ENCODE measurements at regions not wholly inside any gene's neighbourhood (a gene's known extent, or its start where the extent isn't known, plus 50 kb on each side); places are given as distances from the start of the nearest gene placed in this dataset.

- Histone ChIP-seq H3K4me1 (no peaks in the 10 kb centered on the region), H3K4me3 (no peak overlapping the region), H3K27ac (no peak overlapping the region), H3K27me3 (no peaks in the 10 kb centered on the region), H3K9me3 (no peaks in the 10 kb centered on the region), H3K36me3 (no peaks in the 10 kb centered on the region)
- no peak for TF ChIP-seq CTCF (IDR thresholded peaks at IDR 0.05)
- no peak for DNase-seq (ENCODE audit: low spot score)
Observed at GRCh38 chr2:176628438-176628837, 359.2 kb downstream of the MTX2 start.

GRCh38 chr2:176633754-176634153 lies 364.5 kb downstream of the MTX2 start:
- DNase-seq (ENCODE audit: low spot score), result no peak
- Histone ChIP-seq H3K27ac (no peak overlapping the region), H3K27me3 (no peaks in the 10 kb centered on the region), H3K9me3 (no peaks in the 10 kb centered on the region), H3K36me3 (no peaks in the 10 kb centered on the region), H3K4me3 (no peak overlapping the region), H3K4me1 (no peaks in the 10 kb centered on the region)
- TF ChIP-seq CTCF (IDR thresholded peaks at IDR 0.05), result no peak

GRCh38 chr2:176636401-176636800 lies 367.2 kb downstream of the MTX2 start:
- no peak for TF ChIP-seq CTCF (IDR thresholded peaks at IDR 0.05)
- no peak overlapping the region for H3K27ac ChIP-seq
- no peak overlapping the region for H3K4me3 ChIP-seq
- H3K27me3 ChIP-seq, result no peaks in the 10 kb centered on the region
- no peaks in the 10 kb centered on the region for H3K4me1 ChIP-seq
- no peaks in the 10 kb centered on the region for H3K36me3 ChIP-seq
- DNase-seq (ENCODE audit: low spot score), result no peak
- no peaks in the 10 kb centered on the region for H3K9me3 ChIP-seq

GRCh38 chr2:176637142-176637485 lies 367.9 kb downstream of the MTX2 start:
- DNase-seq (ENCODE audit: low spot score), result no peak
- Histone ChIP-seq H3K27ac (peak overlapping the region in 1 of 2 donors; percentile 44), H3K4me1 (no peaks in the 10 kb centered on the region), H3K36me3 (no peaks in the 10 kb centered on the region), H3K9me3 (no peaks in the 10 kb centered on the region), H3K27me3 (no peaks in the 10 kb centered on the region), H3K4me3 (peak overlapping the region; percentile 44 to 54)
- no peak for TF ChIP-seq CTCF (IDR thresholded peaks at IDR 0.05)

GRCh38 chr2:176637486-176638166 lies 368.4 kb downstream of the MTX2 start:
- Histone ChIP-seq H3K4me3 (peak overlapping the region; percentile 44 to 54), H3K9me3 (no peaks in the 10 kb centered on the region), H3K27me3 (no peaks in the 10 kb centered on the region), H3K36me3 (no peaks in the 10 kb centered on the region), H3K27ac (peak overlapping the region; percentile 32 to 44), H3K4me1 (no peaks in the 10 kb centered on the region)
- no peak for TF ChIP-seq CTCF (IDR thresholded peaks at IDR 0.05)
- DNase-seq (ENCODE audit: low spot score), result no peak
